Upper lobe of right lung (tissue), 1 donor: ENCODE measurements at regions not wholly inside any gene's neighbourhood (a gene's known extent, or its start where the extent isn't known, plus 50 kb on each side); places are given as distances from the start of the nearest gene placed in this dataset.

Source experiments
- ATAC-seq: fragments of 200-7000 bp; cut with Tn5 transposase; one replicate; pipeline ENCODE4 v1.9.1; 2020; ENCODE audit warnings: mild to moderate bottlenecking, moderate library complexity
- DNase-seq: peaks from one replicate; pipeline ENCODE4 v3.0.0-alpha.2; 2020
- H3K27ac ChIP-seq: fragments of 200-600 bp; one replicate; pipeline ENCODE4 v1.8.0; 2022
- H3K27me3 ChIP-seq: fragments of 200-600 bp; one replicate; pipeline ENCODE4 v1.8.0; 2022; ENCODE audit warnings: mild to moderate bottlenecking
- H3K36me3 ChIP-seq: fragments of 200-600 bp; one replicate; pipeline ENCODE4 v1.8.0; 2022
- H3K4me1 ChIP-seq: fragments of 200-600 bp; one replicate; pipeline ENCODE4 v1.8.0; 2022
- H3K4me3 ChIP-seq: fragments of 200-600 bp; one replicate; pipeline ENCODE4 v1.8.0; 2022; ENCODE audit warnings: mild to moderate bottlenecking
- H3K9me3 ChIP-seq: fragments of 200-600 bp; one replicate; pipeline ENCODE4 v1.8.0; 2022
- intact Hi-C: fragments of 100-400 bp; cut with DNase I; formaldehyde crosslinking; loops from one replicate; pipeline ENCODE4 v1.11.0; 2022
- TF ChIP-seq, protein P1 (sequence below): fragments of 200-600 bp; IDR thresholded peaks from one replicate; pipeline ENCODE4 v1.8.0; 2022; ENCODE audit warnings: antibody characterized with exemption
- donor health status: DM: no; HTN: yes; CAD: no; lungs with severe emphysema.

GRCh38 chr5:111976705-111977435 lies 219.9 kb upstream of the NREP start:
- ATAC-seq (no peak), DNase-seq (no peak)
- Histone ChIP-seq H3K9me3 (no peaks in the 10 kb centered on the region), H3K4me1 (no peaks in the 10 kb centered on the region), H3K4me3 (no peak overlapping the region), H3K27ac (no peak overlapping the region), H3K36me3 (no peaks in the 10 kb centered on the region), H3K27me3 (no peaks in the 10 kb centered on the region)
- TF ChIP-seq, protein P1, sequence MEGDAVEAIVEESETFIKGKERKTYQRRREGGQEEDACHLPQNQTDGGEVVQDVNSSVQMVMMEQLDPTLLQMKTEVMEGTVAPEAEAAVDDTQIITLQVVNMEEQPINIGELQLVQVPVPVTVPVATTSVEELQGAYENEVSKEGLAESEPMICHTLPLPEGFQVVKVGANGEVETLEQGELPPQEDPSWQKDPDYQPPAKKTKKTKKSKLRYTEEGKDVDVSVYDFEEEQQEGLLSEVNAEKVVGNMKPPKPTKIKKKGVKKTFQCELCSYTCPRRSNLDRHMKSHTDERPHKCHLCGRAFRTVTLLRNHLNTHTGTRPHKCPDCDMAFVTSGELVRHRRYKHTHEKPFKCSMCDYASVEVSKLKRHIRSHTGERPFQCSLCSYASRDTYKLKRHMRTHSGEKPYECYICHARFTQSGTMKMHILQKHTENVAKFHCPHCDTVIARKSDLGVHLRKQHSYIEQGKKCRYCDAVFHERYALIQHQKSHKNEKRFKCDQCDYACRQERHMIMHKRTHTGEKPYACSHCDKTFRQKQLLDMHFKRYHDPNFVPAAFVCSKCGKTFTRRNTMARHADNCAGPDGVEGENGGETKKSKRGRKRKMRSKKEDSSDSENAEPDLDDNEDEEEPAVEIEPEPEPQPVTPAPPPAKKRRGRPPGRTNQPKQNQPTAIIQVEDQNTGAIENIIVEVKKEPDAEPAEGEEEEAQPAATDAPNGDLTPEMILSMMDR: no peak
- intact Hi-C loops: no loop called here

DNA sequence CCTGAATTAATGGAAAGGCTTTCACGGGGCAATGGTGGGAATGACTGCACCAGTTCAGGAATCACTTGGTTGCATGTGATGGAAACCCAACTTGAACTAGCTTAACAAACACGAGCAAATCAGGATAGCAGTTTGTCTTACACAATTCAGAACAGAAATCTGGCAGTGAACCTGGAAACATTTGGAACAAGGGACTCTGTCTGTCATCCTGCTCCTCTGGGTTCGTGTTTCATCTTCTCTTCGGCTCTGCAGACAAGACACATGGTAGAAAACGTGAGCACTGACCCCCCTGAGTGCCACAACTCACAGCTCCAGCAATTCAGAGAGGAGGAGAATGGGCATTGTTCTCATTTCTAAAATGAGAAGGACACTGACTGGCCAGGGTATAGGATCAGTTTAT lies 218.1 kb upstream of the NREP start:
- no peak overlapping the region for H3K4me3 ChIP-seq
- H3K9me3 ChIP-seq: no peaks in the 10 kb centered on the region
- H3K27me3 ChIP-seq: no peaks in the 10 kb centered on the region
- TF ChIP-seq, protein P1: no peak
- no peak overlapping the region for H3K27ac ChIP-seq
- DNase-seq (no peak), ATAC-seq (no peak)
- intact Hi-C loops: no loop called here
- H3K4me1 ChIP-seq: no peaks in the 10 kb centered on the region
- H3K36me3 ChIP-seq: no peaks in the 10 kb centered on the region

DNA sequence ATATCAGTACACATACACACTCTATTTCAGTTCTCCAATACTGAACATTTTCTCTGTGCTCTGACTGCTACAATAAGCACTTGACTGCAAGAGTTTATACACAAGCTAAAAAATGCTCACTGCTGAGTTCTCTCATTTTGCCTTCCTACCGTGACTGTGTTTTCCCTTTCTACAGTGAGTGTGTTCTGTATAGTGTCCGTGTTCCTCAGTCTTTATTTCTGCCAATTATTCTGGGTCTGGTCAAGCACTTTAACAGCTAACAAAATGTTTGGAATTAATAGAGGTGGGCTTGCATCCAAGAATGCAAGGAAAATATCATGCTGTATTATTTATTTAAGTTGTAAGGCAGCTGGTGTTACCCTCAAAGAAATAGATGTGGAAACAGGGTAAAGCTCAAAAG lies 217.0 kb upstream of the NREP start:
- Histone ChIP-seq H3K9me3 (no peaks in the 10 kb centered on the region), H3K4me1 (no peaks in the 10 kb centered on the region), H3K4me3 (no peak overlapping the region), H3K36me3 (no peaks in the 10 kb centered on the region), H3K27me3 (no peaks in the 10 kb centered on the region), H3K27ac (no peak overlapping the region)
- TF ChIP-seq, protein P1: no peak
- intact Hi-C loops: no loop called here
- ATAC-seq: no peak
- DNase-seq: no peak

GRCh38 chr5:111972548-111972947 lies 215.6 kb upstream of the NREP start:
- Histone ChIP-seq H3K27ac (no peak overlapping the region), H3K4me1 (no peaks in the 10 kb centered on the region), H3K36me3 (no peaks in the 10 kb centered on the region), H3K27me3 (no peaks in the 10 kb centered on the region), H3K4me3 (no peak overlapping the region), H3K9me3 (no peaks in the 10 kb centered on the region)
- intact Hi-C loops: no loop called here
- TF ChIP-seq, protein P1: no peak
- ATAC-seq: no peak
- DNase-seq: no peak

DNA sequence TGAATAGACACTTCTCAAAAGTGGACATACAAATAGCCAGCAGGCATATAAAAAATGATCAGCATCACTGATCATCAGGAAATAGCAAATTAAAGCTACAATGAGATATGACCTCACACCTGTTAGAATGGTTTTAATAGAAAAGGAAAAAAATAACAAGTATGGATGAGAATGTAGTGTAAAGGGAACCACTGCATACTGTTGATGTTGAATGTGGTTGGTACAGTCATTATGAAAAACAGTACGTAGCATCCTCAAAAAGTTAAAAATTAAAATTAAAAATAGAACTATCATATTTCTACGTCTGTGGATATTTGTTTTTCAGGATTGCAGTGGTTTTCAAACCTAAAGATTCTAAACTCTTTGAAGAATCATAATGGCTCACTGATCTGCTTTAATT lies 215.1 kb upstream of the NREP start:
- Histone ChIP-seq H3K9me3 (no peaks in the 10 kb centered on the region), H3K27me3 (no peaks in the 10 kb centered on the region), H3K4me3 (no peak overlapping the region), H3K27ac (no peak overlapping the region), H3K36me3 (no peaks in the 10 kb centered on the region), H3K4me1 (no peaks in the 10 kb centered on the region)
- intact Hi-C loops: no loop called here
- ATAC-seq (no peak), DNase-seq (no peak)
- TF ChIP-seq, protein P1: no peak

GRCh38 chr5:111968459-111968858 lies 211.5 kb upstream of the NREP start:
- TF ChIP-seq, protein P1: no peak
- no peak for DNase-seq
- Histone ChIP-seq H3K27me3 (no peaks in the 10 kb centered on the region), H3K4me3 (no peak overlapping the region), H3K4me1 (no peaks in the 10 kb centered on the region), H3K27ac (no peak overlapping the region), H3K9me3 (no peaks in the 10 kb centered on the region), H3K36me3 (no peaks in the 10 kb centered on the region)
- no peak for ATAC-seq
- intact Hi-C loops: no loop called here
